ENCODE measurements at regions not wholly inside any gene's neighbourhood (a gene's known extent, or its start where the extent isn't known, plus 50 kb on each side); places are given as distances from the start of the nearest gene placed in this dataset.

DNA sequence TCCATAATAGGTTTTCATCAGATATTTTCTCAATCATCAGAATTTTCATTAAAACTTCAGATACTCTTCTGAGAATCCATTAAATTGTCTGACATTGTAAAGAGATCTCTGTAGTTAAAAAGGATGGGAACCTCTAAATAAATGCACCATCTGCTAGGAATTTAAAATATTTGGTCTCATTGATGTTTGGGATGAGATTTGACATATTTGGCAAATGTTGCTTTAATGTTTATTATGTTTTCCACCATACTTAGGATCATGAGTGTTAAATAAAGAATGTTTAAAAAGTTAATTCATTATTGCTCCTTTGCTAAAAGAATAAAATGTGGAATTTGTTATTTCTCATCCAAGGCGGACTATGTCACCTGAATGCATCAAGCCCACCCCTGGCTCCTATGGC lies 85.5 kb upstream of the VANGL1 start:
- TF ChIP-seq, protein P1, sequence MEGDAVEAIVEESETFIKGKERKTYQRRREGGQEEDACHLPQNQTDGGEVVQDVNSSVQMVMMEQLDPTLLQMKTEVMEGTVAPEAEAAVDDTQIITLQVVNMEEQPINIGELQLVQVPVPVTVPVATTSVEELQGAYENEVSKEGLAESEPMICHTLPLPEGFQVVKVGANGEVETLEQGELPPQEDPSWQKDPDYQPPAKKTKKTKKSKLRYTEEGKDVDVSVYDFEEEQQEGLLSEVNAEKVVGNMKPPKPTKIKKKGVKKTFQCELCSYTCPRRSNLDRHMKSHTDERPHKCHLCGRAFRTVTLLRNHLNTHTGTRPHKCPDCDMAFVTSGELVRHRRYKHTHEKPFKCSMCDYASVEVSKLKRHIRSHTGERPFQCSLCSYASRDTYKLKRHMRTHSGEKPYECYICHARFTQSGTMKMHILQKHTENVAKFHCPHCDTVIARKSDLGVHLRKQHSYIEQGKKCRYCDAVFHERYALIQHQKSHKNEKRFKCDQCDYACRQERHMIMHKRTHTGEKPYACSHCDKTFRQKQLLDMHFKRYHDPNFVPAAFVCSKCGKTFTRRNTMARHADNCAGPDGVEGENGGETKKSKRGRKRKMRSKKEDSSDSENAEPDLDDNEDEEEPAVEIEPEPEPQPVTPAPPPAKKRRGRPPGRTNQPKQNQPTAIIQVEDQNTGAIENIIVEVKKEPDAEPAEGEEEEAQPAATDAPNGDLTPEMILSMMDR (IDR thresholded peaks at IDR 0.05) = no peak
- TF ChIP-seq POLR2A (IDR thresholded peaks at IDR 0.05) = no peak

All from esophagus squamous epithelium (tissue), 4 donors.